Esophagus (tissue), 2 donors: ENCODE measurements at regions not wholly inside any gene's neighbourhood (a gene's known extent, or its start where the extent isn't known, plus 50 kb on each side); places are given as distances from the start of the nearest gene placed in this dataset.

Experiments used
- H3K27ac ChIP-seq, 2 donors: one replicate each; pipeline ENCODE4 v1.5.1; 2013; ENCODE audit warnings: low read depth in 2 of 2, mild to moderate bottlenecking in 2 of 2, inconsistent platforms in 1 of 2, low read length in 1 of 2, moderate library complexity in 1 of 2
- H3K27me3 ChIP-seq, 2 donors: one replicate each; pipeline ENCODE4 v1.6.1; 2013; ENCODE audit warnings: low read length in 2 of 2, control low read depth in 1 of 2, mild to moderate bottlenecking in 1 of 2; ENCODE audit not compliant: insufficient read depth in 2 of 2, control insufficient read depth in 1 of 2
- H3K36me3 ChIP-seq, 2 donors: one replicate each; pipeline ENCODE4 v1.6.1; 2013; ENCODE audit warnings: low read length in 1 of 2; ENCODE audit not compliant: control insufficient read depth in 2 of 2, insufficient read depth in 2 of 2
- H3K4me1 ChIP-seq, 2 donors: one replicate each; pipeline ENCODE4 v1.6.1; 2013; ENCODE audit warnings: low read length in 1 of 2; ENCODE audit not compliant: control insufficient read depth in 2 of 2, insufficient read depth in 2 of 2
- H3K4me3 ChIP-seq, 2 donors: one replicate each; pipeline ENCODE4 v1.5.1; 2013; ENCODE audit warnings: low read length in 2 of 2, mild to moderate bottlenecking in 2 of 2, low read depth in 1 of 2, moderate library complexity in 1 of 2
- H3K9me3 ChIP-seq, 2 donors: one replicate each; pipeline ENCODE4 v1.6.1; 2013; ENCODE audit warnings: mild to moderate bottlenecking in 2 of 2, low read depth in 1 of 2, low read length in 1 of 2, moderate library complexity in 1 of 2; ENCODE audit not compliant: control insufficient read depth in 2 of 2, insufficient read depth in 1 of 2
- WGBS, 2 donors: extraction: QIAGEN DNeasy Blood & Tissue Kit; methylation state at CpG; one replicate each; pipeline ENCODE4 v1.1.7; 2013; 5-methylcytosine and 5-hydroxymethylcytosine counted together
- donor health status: healthy with polysubstance abuse.
- donor health status: Bipolar disorder and iron deficiency.

DNA sequence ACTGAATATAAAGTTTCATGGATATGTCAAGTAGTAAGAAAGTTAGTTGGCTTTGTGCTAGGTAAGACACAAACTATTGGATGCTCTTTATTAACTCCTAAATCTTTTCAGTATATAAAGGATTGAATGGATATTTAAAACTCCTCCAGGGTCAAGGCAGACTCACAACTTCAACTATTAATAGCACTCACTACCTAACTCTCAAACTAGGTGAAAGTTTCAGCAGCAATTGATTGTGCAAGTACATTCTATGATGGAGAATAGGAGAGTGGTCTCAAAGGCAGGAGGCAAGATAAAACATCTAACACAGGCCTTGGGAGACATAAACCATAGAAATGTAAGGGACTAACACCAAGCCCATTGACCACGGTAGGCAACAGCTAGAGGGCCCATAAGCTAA is 328.9 kb upstream of the CHAC2 start:
- WGBS, 2 donors: 76 to 92% methylated on average over 1 of the region's 1 CpG
- H3K27me3 ChIP-seq: no peaks in the 10 kb centered on the region
- H3K4me3 ChIP-seq: no peak overlapping the region
- H3K36me3 ChIP-seq: no peaks in the 10 kb centered on the region
- H3K9me3 ChIP-seq: no peaks in the 10 kb centered on the region
- H3K4me1 ChIP-seq: no peaks in the 10 kb centered on the region
- no peak overlapping the region for H3K27ac ChIP-seq

GRCh38 chr2:53438100-53438499 is 329.5 kb upstream of the CHAC2 start:
- H3K4me3 ChIP-seq: no peak overlapping the region
- 41 to 45% methylated on average over 1 of the region's 1 CpG for WGBS, 2 donors
- H3K9me3 ChIP-seq: no peaks in the 10 kb centered on the region
- H3K27ac ChIP-seq: no peak overlapping the region
- H3K36me3 ChIP-seq: no peaks in the 10 kb centered on the region
- H3K27me3 ChIP-seq: no peaks in the 10 kb centered on the region
- no peaks in the 10 kb centered on the region for H3K4me1 ChIP-seq

GRCh38 chr2:53437371-53437770 is 330.2 kb upstream of the CHAC2 start:
- 60 to 66% methylated on average over 2 of the region's 2 CpGs for WGBS, 2 donors
- no peaks in the 10 kb centered on the region for H3K9me3 ChIP-seq
- no peaks in the 10 kb centered on the region for H3K4me1 ChIP-seq
- no peaks in the 10 kb centered on the region for H3K36me3 ChIP-seq
- H3K4me3 ChIP-seq: no peak overlapping the region
- H3K27ac ChIP-seq: no peak overlapping the region
- no peaks in the 10 kb centered on the region for H3K27me3 ChIP-seq

DNA sequence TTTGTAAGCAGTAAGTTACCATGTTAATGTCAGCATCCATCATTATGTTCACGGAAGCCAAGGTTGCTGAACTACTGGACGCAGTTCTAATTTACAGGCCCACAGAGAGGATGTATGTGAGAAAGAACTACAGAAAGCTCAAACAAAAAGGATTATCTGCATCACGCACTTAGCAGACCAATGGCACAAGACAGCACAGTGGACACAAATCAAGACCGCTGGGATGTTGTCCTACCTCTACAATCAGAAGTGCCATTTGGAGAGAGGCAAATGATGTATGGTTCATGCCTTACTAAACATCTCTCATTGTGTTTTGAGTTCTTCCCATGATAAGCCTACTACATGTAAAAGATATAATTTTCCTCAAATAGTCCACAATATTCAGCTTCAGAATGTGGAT is 330.7 kb upstream of the CHAC2 start:
- H3K4me3 ChIP-seq: no peak overlapping the region
- H3K36me3 ChIP-seq: no peaks in the 10 kb centered on the region
- no peak overlapping the region for H3K27ac ChIP-seq
- H3K27me3 ChIP-seq: no peaks in the 10 kb centered on the region
- 94 to 96% methylated on average over 4 of the region's 4 CpGs for WGBS, 2 donors
- no peaks in the 10 kb centered on the region for H3K4me1 ChIP-seq
- H3K9me3 ChIP-seq: no peaks in the 10 kb centered on the region

GRCh38 chr2:53435610-53436009 is 332.0 kb upstream of the CHAC2 start:
- 75 to 78% methylated on average over 2 of the region's 2 CpGs for WGBS, 2 donors

GRCh38 chr2:53434466-53434865 is 333.1 kb upstream of the CHAC2 start:
- H3K36me3 ChIP-seq: no peaks in the 10 kb centered on the region
- no peak overlapping the region for H3K4me3 ChIP-seq
- WGBS, 2 donors: 83 to 86% methylated on average over 1 of the region's 1 CpG
- no peaks in the 10 kb centered on the region for H3K27me3 ChIP-seq
- H3K9me3 ChIP-seq: no peaks in the 10 kb centered on the region
- no peaks in the 10 kb centered on the region for H3K4me1 ChIP-seq
- H3K27ac ChIP-seq: no peak overlapping the region

More at GRCh38 chr2:53435610-53436009, 332.0 kb upstream of the CHAC2 start:
- no peaks in the 10 kb centered on the region for H3K36me3 ChIP-seq
- no peak overlapping the region for H3K27ac ChIP-seq
- H3K4me1 ChIP-seq: no peaks in the 10 kb centered on the region
- no peaks in the 10 kb centered on the region for H3K27me3 ChIP-seq
- H3K4me3 ChIP-seq: no peak overlapping the region
- no peaks in the 10 kb centered on the region for H3K9me3 ChIP-seq

GRCh38 chr2:53432936-53433335 is 334.7 kb upstream of the CHAC2 start:
- 72% methylated on average over 3 of the region's 3 CpGs for WGBS, 2 donors

GRCh38 chr2:53429901-53430300 is 337.7 kb upstream of the CHAC2 start:
- Histone ChIP-seq H3K36me3 (no peaks in the 10 kb centered on the region), H3K4me1 (no peaks in the 10 kb centered on the region), H3K27me3 (no peaks in the 10 kb centered on the region), H3K4me3 (no peak overlapping the region), H3K27ac (no peak overlapping the region), H3K9me3 (peaks cover 0 to under 1% of the 10 kb centered on the region in 2 donors)
- 50 to 60% methylated on average over 2 of the region's 2 CpGs for WGBS, 2 donors

More at GRCh38 chr2:53432936-53433335, 334.7 kb upstream of the CHAC2 start:
- H3K27ac ChIP-seq: no peak overlapping the region
- no peaks in the 10 kb centered on the region for H3K9me3 ChIP-seq
- H3K36me3 ChIP-seq: no peaks in the 10 kb centered on the region
- H3K4me3 ChIP-seq: no peak overlapping the region
- H3K4me1 ChIP-seq: no peaks in the 10 kb centered on the region
- no peaks in the 10 kb centered on the region for H3K27me3 ChIP-seq

DNA sequence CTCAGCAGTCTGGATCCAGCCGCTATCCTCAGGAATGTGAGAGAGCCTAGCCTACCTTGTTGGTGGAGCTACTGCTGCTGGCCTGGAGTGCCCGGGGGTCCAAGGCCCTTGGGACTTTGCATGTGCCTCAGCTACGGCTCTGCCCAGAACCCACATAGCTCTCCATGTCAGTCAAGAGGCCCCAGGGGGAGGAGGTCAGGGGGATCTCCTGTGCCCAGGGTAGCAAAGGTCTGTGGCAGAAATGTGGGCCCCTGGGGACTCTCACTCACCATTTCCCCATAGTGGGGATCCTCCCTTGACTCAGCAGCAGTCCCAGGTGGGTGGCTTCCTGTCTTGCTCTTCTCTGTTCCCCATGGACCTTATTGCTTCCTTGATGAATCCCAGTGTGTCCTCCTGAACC is 342.7 kb upstream of the CHAC2 start:
- WGBS, 2 donors: 61 to 75% methylated on average over 3 of the region's 3 CpGs
- no peak overlapping the region for H3K27ac ChIP-seq
- no peaks in the 10 kb centered on the region for H3K4me1 ChIP-seq
- no peaks in the 10 kb centered on the region for H3K36me3 ChIP-seq
- no peak overlapping the region for H3K4me3 ChIP-seq
- H3K27me3 ChIP-seq: no peaks in the 10 kb centered on the region
- peaks cover 0 to 4% of the 10 kb centered on the region in 2 donors for H3K9me3 ChIP-seq

GRCh38 chr2:53423465-53423864 is 344.1 kb upstream of the CHAC2 start:
- Histone ChIP-seq H3K27me3 (no peaks in the 10 kb centered on the region), H3K4me3 (no peak overlapping the region), H3K27ac (no peak overlapping the region), H3K4me1 (no peaks in the 10 kb centered on the region), H3K9me3 (peaks cover 0 to 4% of the 10 kb centered on the region in 2 donors), H3K36me3 (no peaks in the 10 kb centered on the region)
- 89 to 90% methylated on average over 3 of the region's 3 CpGs for WGBS, 2 donors
